ENCODE measurements at regions not wholly inside any gene's neighbourhood (a gene's known extent, or its start where the extent isn't known, plus 50 kb on each side); places are given as distances from the start of the nearest gene placed in this dataset.
"Not testable (repeated sequence)": the region's sequence is repeated elsewhere in the genome, so short reads cannot be mapped to it uniquely, and the experiment has no call there.

GRCh38 chr12:28097221-28097620 lies 93.0 kb upstream of the CCDC91 start:
- H3K27me3 ChIP-seq (ENCODE audit: control insufficient read depth in 2 of 2, insufficient read depth in 2 of 2, low read length in 2 of 2) = no peaks in the 10 kb centered on the region
- dilution Hi-C loops (cut with MboI; ENCODE audit: extremely low pct_ligation_motif_present, low sequenced_read_pairs) = no loop called here
- H2AFZ ChIP-seq (ENCODE audit: low read depth, low read length) = no peak overlapping the region
- no peak for FAIRE-seq
- no peak overlapping the region for H3K4me2 ChIP-seq (ENCODE audit: insufficient read depth, low read length)
- ChIA-PET POLR2A (no interaction called here), CTCF (interaction anchor here (1.1 to 1.4 kb wide), 3 partner anchors 13 to 45 kb away, joined by 3 to 4 read pairs (median 3); no protein-coding TSS in a partner anchor)
- H3K9ac ChIP-seq (replicated peaks; ENCODE audit: extremely low read depth, insufficient read depth, low read length) = no peak overlapping the region
- no peak overlapping the region for H3K4me3 ChIP-seq (replicated peaks in 1 of 3; ENCODE audit: insufficient read depth in 1 of 3, low read depth in 1 of 3, low read length in 3 of 3)
- no peaks in the 10 kb centered on the region for H3K9me3 ChIP-seq (replicated peaks; ENCODE audit: control insufficient read depth, insufficient read depth, low read length)
- DNase-seq (ENCODE audit: low read depth, low spot score) = no peak
- TF ChIP-seq MYC (IDR thresholded peaks at IDR 0.05; ENCODE audit: low read depth, low read length) = no peak
- no peak for TF ChIP-seq GATA2 (IDR thresholded peaks at IDR 0.05; ENCODE audit: insufficient read depth, insufficient read length, low read depth, low read length)
- TF ChIP-seq POLR2AphosphoS5 (IDR thresholded peaks at IDR 0.05; ENCODE audit: insufficient read depth, low read depth, low read length) = no peak
- no peak for TF ChIP-seq MAX (IDR thresholded peaks at IDR 0.05; ENCODE audit: insufficient read depth, insufficient read length)
- TF ChIP-seq FOS (IDR thresholded peaks at IDR 0.05; ENCODE audit: borderline replicate concordance, insufficient read depth, low read length) = no peak
- TF ChIP-seq EZH2 (IDR thresholded peaks at IDR 0.05; ENCODE audit: borderline replicate concordance, low read depth, low read length, severe bottlenecking) = no peak
- TF ChIP-seq CTCF (IDR thresholded peaks at IDR 0.05; ENCODE audit: extremely low read depth in 1 of 2, insufficient read depth in 1 of 2, low read depth in 1 of 2, low read length in 2 of 2) = no peak
- no peak for TF ChIP-seq JUN (IDR thresholded peaks at IDR 0.05; ENCODE audit: borderline replicate concordance, insufficient read depth, insufficient read length, low read depth)
- no peak for TF ChIP-seq POLR2A (IDR thresholded peaks at IDR 0.05; ENCODE audit: low read depth, low read length)
- no peak overlapping the region for H3K27ac ChIP-seq (ENCODE audit: insufficient read depth, low read depth, low read length)
- H3K4me1 ChIP-seq (ENCODE audit: control insufficient read depth, extremely low read depth, insufficient read depth, low read length) = no peaks in the 10 kb centered on the region
- no peaks in the 10 kb centered on the region for H3K9me1 ChIP-seq (replicated peaks; ENCODE audit: control insufficient read depth, extremely low read depth, insufficient read depth, low read length)
- no peaks in the 10 kb centered on the region for H3K36me3 ChIP-seq (ENCODE audit: control insufficient read depth in 2 of 2, extremely low read depth in 1 of 2, insufficient read depth in 2 of 2, low read length in 2 of 2)
- intact Hi-C loops (cut with micrococcal nuclease) = no loop called here
- no peaks in the 10 kb centered on the region for H3K79me2 ChIP-seq (ENCODE audit: control insufficient read depth, insufficient read depth, low read length)
- H4K20me1 ChIP-seq (replicated peaks; ENCODE audit: control insufficient read depth, extremely low read depth, insufficient read depth, low read length) = no peaks in the 10 kb centered on the region
- no TSS peak for BruUV-seq (replicated peaks)

GRCh38 chr12:28099245-28099644 lies 91.0 kb upstream of the CCDC91 start:
- POLR2A ChIA-PET = not testable (repeated sequence)

More at GRCh38 chr12:28099245-28099644, 91.0 kb upstream of the CCDC91 start:
- DNase-seq (ENCODE audit: low read depth, low spot score); H3K27ac ChIP-seq (ENCODE audit: insufficient read depth, low read depth, low read length); dilution Hi-C loops (cut with MboI; ENCODE audit: extremely low pct_ligation_motif_present, low sequenced_read_pairs); H3K4me1 ChIP-seq (ENCODE audit: control insufficient read depth, extremely low read depth, insufficient read depth, low read length); H3K4me2 ChIP-seq (ENCODE audit: insufficient read depth, low read length); H3K27me3 ChIP-seq (ENCODE audit: control insufficient read depth in 2 of 2, insufficient read depth in 2 of 2, low read length in 2 of 2); H3K9ac ChIP-seq (replicated peaks; ENCODE audit: extremely low read depth, insufficient read depth, low read length); H2AFZ ChIP-seq (ENCODE audit: low read depth, low read length); H3K4me3 ChIP-seq (replicated peaks in 1 of 3; ENCODE audit: insufficient read depth in 1 of 3, low read depth in 1 of 3, low read length in 3 of 3); intact Hi-C loops (cut with micrococcal nuclease); H4K20me1 ChIP-seq (replicated peaks; ENCODE audit: control insufficient read depth, extremely low read depth, insufficient read depth, low read length); H3K9me1 ChIP-seq (replicated peaks; ENCODE audit: control insufficient read depth, extremely low read depth, insufficient read depth, low read length); BruUV-seq (replicated peaks); H3K9me3 ChIP-seq (replicated peaks; ENCODE audit: control insufficient read depth, insufficient read depth, low read length); H3K79me2 ChIP-seq (ENCODE audit: control insufficient read depth, insufficient read depth, low read length); H3K36me3 ChIP-seq (ENCODE audit: control insufficient read depth in 2 of 2, extremely low read depth in 1 of 2, insufficient read depth in 2 of 2, low read length in 2 of 2); FAIRE-seq: not testable (repeated sequence)
- CTCF ChIA-PET = interaction anchor here (1.3 kb wide), 1 partner anchor 11 kb away, joined by 3 read pairs; no protein-coding TSS in a partner anchor
